ENCODE measurements at regions not wholly inside any gene's neighbourhood (a gene's known extent, or its start where the extent isn't known, plus 50 kb on each side); places are given as distances from the start of the nearest gene placed in this dataset.

- DNase-seq (ENCODE audit: low read depth): no peak
Measured at GRCh38 chr5:111582451-111582850, 70.1 kb upstream of the STARD4 start.

- peak; percentile 54 for DNase-seq (ENCODE audit: low read depth)
Measured at GRCh38 chr5:111580956-111581355, 68.6 kb upstream of the STARD4 start.

- no peak for DNase-seq (ENCODE audit: low read depth)
Measured at GRCh38 chr5:111574311-111574710, 62.0 kb upstream of the STARD4 start.

GRCh38 chr5:111572561-111572960 lies 60.2 kb upstream of the STARD4 start:
- no peak for DNase-seq (ENCODE audit: low read depth)

GRCh38 chr5:111563031-111563822 lies 50.9 kb upstream of the STARD4 start:
- peak; percentile 93 for DNase-seq (ENCODE audit: low read depth)

GRCh38 chr5:111562561-111562960 lies 50.2 kb upstream of the STARD4 start:
- no peak for DNase-seq (ENCODE audit: low read depth)
